Stromal cell of bone marrow (primary cell): ENCODE measurements at regions not wholly inside any gene's neighbourhood (a gene's known extent, or its start where the extent isn't known, plus 50 kb on each side); places are given as distances from the start of the nearest gene placed in this dataset.

Experiments used
- DNase-seq: peaks from one replicate; pipeline ENCODE4 v3.0.0-alpha.2; 2012; ENCODE audit warnings: low read depth

- DNase-seq, result no peak
Measured at GRCh38 chr5:40414922-40415321, 264.8 kb upstream of the PTGER4 start.

GRCh38 chr5:40413743-40414142, 266.0 kb upstream of the PTGER4 start:
- DNase-seq, result no peak

- DNase-seq, result no peak
Measured at GRCh38 chr5:40412771-40413170, 266.9 kb upstream of the PTGER4 start.

GRCh38 chr5:40410964-40411635, 268.6 kb upstream of the PTGER4 start:
- peak; percentile 45 for DNase-seq

- no peak for DNase-seq
Measured at GRCh38 chr5:40410231-40410861, 269.4 kb upstream of the PTGER4 start.

- no peak for DNase-seq
Measured at GRCh38 chr5:40409601-40410000, 270.1 kb upstream of the PTGER4 start.

- DNase-seq, result no peak
Measured at GRCh38 chr5:40406741-40407211, 272.9 kb upstream of the PTGER4 start.

- no peak for DNase-seq
Measured at GRCh38 chr5:40405996-40406740, 273.5 kb upstream of the PTGER4 start.

GRCh38 chr5:40405230-40405629, 274.5 kb upstream of the PTGER4 start:
- DNase-seq, result no peak

GRCh38 chr5:40404613-40405012, 275.1 kb upstream of the PTGER4 start:
- no peak for DNase-seq

- DNase-seq, result no peak
Measured at GRCh38 chr5:40402007-40402364, 277.7 kb upstream of the PTGER4 start.

- DNase-seq, result no peak
Measured at GRCh38 chr5:40401284-40402006, 278.3 kb upstream of the PTGER4 start.

GRCh38 chr5:40400245-40400644, 279.5 kb upstream of the PTGER4 start:
- no peak for DNase-seq

GRCh38 chr5:40399349-40399748, 280.4 kb upstream of the PTGER4 start:
- DNase-seq, result peak; percentile 58

- DNase-seq, result no peak
Measured at GRCh38 chr5:40397976-40398375, 281.7 kb upstream of the PTGER4 start.

- no peak for DNase-seq
Measured at GRCh38 chr5:40397091-40397490, 282.6 kb upstream of the PTGER4 start.

- no peak for DNase-seq
Measured at GRCh38 chr5:40396317-40396716, 283.4 kb upstream of the PTGER4 start.

- no peak for DNase-seq
Measured at GRCh38 chr5:40395251-40395650, 284.5 kb upstream of the PTGER4 start.

GRCh38 chr5:40394698-40395097, 285.0 kb upstream of the PTGER4 start:
- DNase-seq, result no peak

- DNase-seq, result no peak
Measured at GRCh38 chr5:40391642-40392041, 288.1 kb upstream of the PTGER4 start.

- no peak for DNase-seq
Measured at GRCh38 chr5:40390281-40391149, 289.2 kb upstream of the PTGER4 start.

GRCh38 chr5:40389591-40389990, 290.1 kb upstream of the PTGER4 start:
- DNase-seq, result no peak
